H1 (cell line): ENCODE measurements at regions not wholly inside any gene's neighbourhood (a gene's known extent, or its start where the extent isn't known, plus 50 kb on each side); places are given as distances from the start of the nearest gene placed in this dataset.

ENCODE experiments used
- CTCF ChIA-PET: fragments of 300-600 bp; sonication (Branson Sonifier 250); formaldehyde crosslinking; loops from one replicate; lab custom pipeline; 2021; ENCODE audit not compliant: partially characterized antibody; lab: Charles Lee
- POLR2A ChIA-PET: fragments of 300-600 bp; sonication (Branson Sonifier 250); formaldehyde crosslinking; loops from one replicate; lab custom pipeline; 2021; ENCODE audit warnings: inconsistent platforms; ENCODE audit not compliant: partially characterized antibody; lab: Charles Lee
- DNase-seq, 2 experiments: peaks; one replicate each; pipeline versions ENCODE4 v3.0.0 to v3.0.0-alpha.2; 2010 to 2022; ENCODE audit warnings: low spot score in 2 of 2, low read depth in 1 of 2, mixed read lengths in 1 of 2
- FAIRE-seq: peaks from 2 replicates; lab custom pipeline; 2011; peaks lifted over from hg19 to GRCh38; lab: Jason Lieb, UNC
- H2AFZ ChIP-seq: 2 replicates; pipeline ENCODE4 v1.8.1; 2012; ENCODE audit warnings: low read length, inconsistent platforms
- H2AK5ac ChIP-seq: 2 replicates; pipeline ENCODE4 v1.6.1; 2013; ENCODE audit warnings: low read depth, low read length
- H2BK120ac ChIP-seq: replicated peaks from 2 replicates; pipeline ENCODE3; 2013; ENCODE audit warnings: low read depth, low read length, inconsistent platforms
- H2BK12ac ChIP-seq: 2 replicates; pipeline ENCODE4 v1.6.1; 2013; ENCODE audit warnings: low read depth, low read length
- H2BK15ac ChIP-seq: 2 replicates; pipeline ENCODE4 v1.6.1; 2013; ENCODE audit warnings: low read length
- H2BK20ac ChIP-seq: 2 replicates; pipeline ENCODE4 v1.6.1; 2013; ENCODE audit warnings: low read length
- H2BK5ac ChIP-seq: 2 replicates; pipeline ENCODE4 v1.6.1; 2013; ENCODE audit warnings: low read depth, low read length
- H3K14ac ChIP-seq: 2 replicates; pipeline ENCODE4 v1.6.1; 2013; ENCODE audit warnings: inconsistent platforms; ENCODE audit not compliant: insufficient read length
- H3K18ac ChIP-seq: 2 replicates; pipeline ENCODE4 v1.6.1; 2013; ENCODE audit warnings: low read length; ENCODE audit errors: extremely low read depth
- H3K23ac ChIP-seq: 2 replicates; pipeline ENCODE4 v1.6.1; 2013; ENCODE audit warnings: inconsistent platforms; ENCODE audit not compliant: insufficient read length
- H3K23me2 ChIP-seq: 2 replicates; pipeline ENCODE4 v1.6.1; 2013; ENCODE audit warnings: low read depth, low read length
- H3K27ac ChIP-seq: 2 replicates; pipeline ENCODE4 v1.6.1; 2011; ENCODE audit warnings: low read depth, low read length, inconsistent platforms
- H3K27me3 ChIP-seq, 4 experiments: replicated peaks in 1 of 4; 1 replicate in 1 of 4; 2 replicates in 3 of 4; pipeline versions ENCODE4 v1.6.1 to v1.8.1; 2011 to 2013; ENCODE audit warnings: low read length in 3 of 4, mild to moderate bottlenecking in 3 of 4, inconsistent platforms in 2 of 4, mixed read lengths in 2 of 4, moderate library complexity in 1 of 4; ENCODE audit not compliant: control insufficient read depth in 3 of 4, insufficient read depth in 3 of 4; ENCODE audit errors: extremely low read depth in 1 of 4
- H3K36me3 ChIP-seq, 4 experiments: 2 replicates each; pipeline versions ENCODE4 v1.6.1 to v1.8.1; 2011 to 2013; ENCODE audit warnings: mild to moderate bottlenecking in 4 of 4, low read length in 3 of 4, moderate library complexity in 2 of 4, control low read depth in 1 of 4, inconsistent platforms in 1 of 4; ENCODE audit not compliant: insufficient read depth in 4 of 4, control insufficient read depth in 2 of 4
- H3K4ac ChIP-seq: replicated peaks from 2 replicates; pipeline ENCODE3; 2013; ENCODE audit warnings: low read length, low read depth, mixed read lengths, inconsistent platforms; ENCODE audit not compliant: insufficient read length
- H3K4me1 ChIP-seq, 4 experiments: replicated peaks in 1 of 4; 1 replicate in 1 of 4; 2 replicates in 3 of 4; pipeline versions ENCODE4 v1.6.1 to v1.8.1; 2011 to 2013; ENCODE audit warnings: low read length in 3 of 4, inconsistent platforms in 2 of 4, mixed read lengths in 1 of 4; ENCODE audit not compliant: insufficient read depth in 4 of 4, control insufficient read depth in 3 of 4
- H3K4me2 ChIP-seq, 2 experiments: 2 replicates each; pipeline versions ENCODE4 v1.6.1 to v1.8.1; 2011 to 2013; ENCODE audit warnings: low read depth in 2 of 2, low read length in 2 of 2, control low read depth in 1 of 2, inconsistent platforms in 1 of 2, mild to moderate bottlenecking in 1 of 2; ENCODE audit not compliant: insufficient read depth in 1 of 2
- H3K4me3 ChIP-seq, 4 experiments: fragments of 200-600, 300-600 bp in 1 of 4; sonication (generic), shearing (Covaris generic), sonication (Bioruptor Twin) in 1 of 4; 2 replicates each; pipeline versions ENCODE4 v1.5.1 to v1.8.1; 2011 to 2016; ENCODE audit warnings: low read length in 4 of 4, low read depth in 3 of 4, control low read depth in 2 of 4, inconsistent platforms in 2 of 4, mild to moderate bottlenecking in 2 of 4, mixed read lengths in 1 of 4, moderate library complexity in 1 of 4; ENCODE audit not compliant: insufficient read depth in 2 of 4; ENCODE audit errors: extremely low read depth in 1 of 4
- H3K56ac ChIP-seq: replicated peaks from 2 replicates; pipeline ENCODE3; 2013; ENCODE audit warnings: low read depth, mild to moderate bottlenecking, mixed read lengths, low read length, inconsistent platforms; ENCODE audit not compliant: insufficient read length
- H3K79me1 ChIP-seq: 2 replicates; pipeline ENCODE4 v1.6.1; 2013; ENCODE audit warnings: low read depth, low read length, control low read depth
- H3K79me2 ChIP-seq, 2 experiments: 2 replicates each; pipeline versions ENCODE4 v1.6.1 to v1.8.1; 2012 to 2013; ENCODE audit warnings: low read length in 2 of 2, mild to moderate bottlenecking in 2 of 2, inconsistent platforms in 1 of 2; ENCODE audit not compliant: insufficient read depth in 2 of 2, control insufficient read depth in 1 of 2
- H3K9ac ChIP-seq, 4 experiments: replicated peaks in 1 of 4; 1 replicate in 1 of 4; 2 replicates in 3 of 4; pipeline versions ENCODE4 v1.6.1 to v1.8.1; 2011 to 2013; ENCODE audit warnings: low read depth in 3 of 4, low read length in 3 of 4, control low read depth in 2 of 4, mild to moderate bottlenecking in 2 of 4, moderate library complexity in 2 of 4, inconsistent platforms in 1 of 4; ENCODE audit errors: extremely low read depth in 1 of 4
- H3K9me3 ChIP-seq, 2 experiments: 2 replicates each; pipeline versions ENCODE4 v1.6.1 to v1.8.1; 2012 to 2013; ENCODE audit warnings: mild to moderate bottlenecking in 2 of 2, moderate library complexity in 2 of 2, control low read depth in 1 of 2, inconsistent platforms in 1 of 2, low read depth in 1 of 2, low read length in 1 of 2, mixed read lengths in 1 of 2; ENCODE audit not compliant: insufficient read depth in 2 of 2
- H4K20me1 ChIP-seq, 2 experiments: replicated peaks in 1 of 2; 2 replicates each; pipeline versions ENCODE3 to v1.8.1; 2011 to 2013; ENCODE audit warnings: inconsistent platforms in 2 of 2, low read length in 2 of 2, mild to moderate bottlenecking in 1 of 2; ENCODE audit not compliant: insufficient read depth in 2 of 2, control insufficient read depth in 1 of 2
- H4K5ac ChIP-seq: 2 replicates; pipeline ENCODE4 v1.6.1; 2013; ENCODE audit warnings: low read length, low read depth, mixed read lengths, inconsistent platforms; ENCODE audit not compliant: insufficient read length
- H4K8ac ChIP-seq: 2 replicates; pipeline ENCODE4 v1.8.0; 2013; ENCODE audit warnings: mild to moderate bottlenecking, moderate library complexity, low read length, inconsistent platforms; ENCODE audit not compliant: insufficient read depth; ENCODE audit errors: extremely low read depth
- H4K91ac ChIP-seq: replicated peaks from 2 replicates; pipeline ENCODE3; 2013; ENCODE audit warnings: low read length, mixed read lengths, inconsistent platforms; ENCODE audit not compliant: insufficient read length
- BCL11A ChIP-seq, 2 experiments: IDR thresholded peaks; one replicate each; pipeline ENCODE4 v1.6.1; 2011; ENCODE audit warnings: low read depth in 2 of 2, low read length in 2 of 2, mild to moderate bottlenecking in 2 of 2
- CEBPB ChIP-seq: IDR thresholded peaks from 2 replicates; pipeline ENCODE4 v1.6.1; 2012; ENCODE audit warnings: low read depth, low read length
- GABPA ChIP-seq: IDR thresholded peaks from 2 replicates; pipeline ENCODE4 v1.6.1; 2011; ENCODE audit warnings: mild to moderate bottlenecking, low read length, moderate library complexity, borderline replicate concordance; ENCODE audit not compliant: insufficient read depth
- POU5F1 ChIP-seq: IDR thresholded peaks from 2 replicates; pipeline ENCODE4 v1.6.1; 2011; ENCODE audit warnings: low read depth, mild to moderate bottlenecking, low read length, moderate library complexity
- SIRT6 ChIP-seq: IDR thresholded peaks from one replicate; pipeline ENCODE4 v1.7.1; 2012; ENCODE audit warnings: low read length, inconsistent platforms
- TAF7 ChIP-seq: optimal IDR thresholded peaks from 2 replicates; pipeline ENCODE3; 2011; ENCODE audit warnings: low read depth, mild to moderate bottlenecking, inconsistent platforms, low read length, moderate library complexity, borderline replicate concordance
- WGBS, 2 experiments: shearing (Covaris generic) in 1 of 2; methylation state at CpG; one replicate each; pipeline versions ENCODE4 v1.1.6 to v1.1.7; 2013 to 2015; ENCODE audit warnings: low lambda C conversion rate in 2 of 2, mixed read lengths in 2 of 2, inconsistent platforms in 1 of 2, low coverage in 1 of 2, missing lambda C conversion rate in 1 of 2; ENCODE audit not compliant: insufficient replicate concordance in 2 of 2, insufficient coverage in 1 of 2, insufficient read length in 1 of 2; ENCODE audit errors: extremely low coverage in 1 of 2, missing lambda C conversion rate in 1 of 2; 5-methylcytosine and 5-hydroxymethylcytosine counted together
- TF ChIP-seq, protein P1 (sequence below), 3 experiments: IDR thresholded peaks; 1 replicate in 2 of 3; 2 replicates in 1 of 3; pipeline versions ENCODE4 v1.5.1 to v1.6.1; 2011; ENCODE audit warnings: low read length in 3 of 3, mild to moderate bottlenecking in 3 of 3, inconsistent platforms in 2 of 3, low read depth in 1 of 3, moderate library complexity in 1 of 3; ENCODE audit not compliant: insufficient read depth in 1 of 3; ENCODE audit errors: control extremely low read depth in 1 of 3

- no peak overlapping the region for H4K5ac ChIP-seq
- WGBS, 2 experiments, result 94% methylated on average over 2 of the region's 2 CpGs; no CpG with 5 or more reads in 1 of the 2 experiments
- no peaks in the 10 kb centered on the region for H4K20me1 ChIP-seq
- no peak overlapping the region for H3K56ac ChIP-seq
- no peaks in the 10 kb centered on the region; a peak in 1 of 4 replicates for H3K9me3 ChIP-seq
- no peak overlapping the region for H3K4ac ChIP-seq
- H4K91ac ChIP-seq, result no peak overlapping the region
- H3K4me1 ChIP-seq, result no peaks in the 10 kb centered on the region
- H3K9ac ChIP-seq, result no peak overlapping the region
- H3K18ac ChIP-seq, result no peak overlapping the region
- no peaks in the 10 kb centered on the region for H3K36me3 ChIP-seq
- no peaks in the 10 kb centered on the region for H3K27me3 ChIP-seq
- DNase-seq (no peak), FAIRE-seq (no peak)
- no peak overlapping the region for H3K14ac ChIP-seq
- no peak overlapping the region for H2AK5ac ChIP-seq
- H3K23ac ChIP-seq, result no peak overlapping the region
- no peak overlapping the region for H2BK12ac ChIP-seq
- H3K4me2 ChIP-seq, result no peak overlapping the region
- CTCF ChIA-PET, result no interaction called here
- no peak overlapping the region for H2BK5ac ChIP-seq
- H2BK15ac ChIP-seq, result no peak overlapping the region
- no peaks in the 10 kb centered on the region for H3K79me1 ChIP-seq
- POLR2A ChIA-PET, result no interaction called here
- no peak overlapping the region for H4K8ac ChIP-seq
- H2BK20ac ChIP-seq, result no peak overlapping the region
- H2AFZ ChIP-seq, result no peak overlapping the region
- no peaks in the 10 kb centered on the region for H3K79me2 ChIP-seq
- no peak overlapping the region for H3K4me3 ChIP-seq
- H2BK120ac ChIP-seq, result no peak overlapping the region
- no peaks in the 10 kb centered on the region for H3K23me2 ChIP-seq
- no peak overlapping the region for H3K27ac ChIP-seq
- TF ChIP-seq GABPA (no peak), TAF7 (no peak), POU5F1 (no peak), CEBPB (no peak), BCL11A (IDR thresholded peaks at IDR 0.05; ENCODE audit: low read depth in 2 of 2, low read length in 2 of 2) (no peak), SIRT6 (no peak)
- TF ChIP-seq, protein P1, sequence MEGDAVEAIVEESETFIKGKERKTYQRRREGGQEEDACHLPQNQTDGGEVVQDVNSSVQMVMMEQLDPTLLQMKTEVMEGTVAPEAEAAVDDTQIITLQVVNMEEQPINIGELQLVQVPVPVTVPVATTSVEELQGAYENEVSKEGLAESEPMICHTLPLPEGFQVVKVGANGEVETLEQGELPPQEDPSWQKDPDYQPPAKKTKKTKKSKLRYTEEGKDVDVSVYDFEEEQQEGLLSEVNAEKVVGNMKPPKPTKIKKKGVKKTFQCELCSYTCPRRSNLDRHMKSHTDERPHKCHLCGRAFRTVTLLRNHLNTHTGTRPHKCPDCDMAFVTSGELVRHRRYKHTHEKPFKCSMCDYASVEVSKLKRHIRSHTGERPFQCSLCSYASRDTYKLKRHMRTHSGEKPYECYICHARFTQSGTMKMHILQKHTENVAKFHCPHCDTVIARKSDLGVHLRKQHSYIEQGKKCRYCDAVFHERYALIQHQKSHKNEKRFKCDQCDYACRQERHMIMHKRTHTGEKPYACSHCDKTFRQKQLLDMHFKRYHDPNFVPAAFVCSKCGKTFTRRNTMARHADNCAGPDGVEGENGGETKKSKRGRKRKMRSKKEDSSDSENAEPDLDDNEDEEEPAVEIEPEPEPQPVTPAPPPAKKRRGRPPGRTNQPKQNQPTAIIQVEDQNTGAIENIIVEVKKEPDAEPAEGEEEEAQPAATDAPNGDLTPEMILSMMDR (IDR thresholded peaks at IDR 0.05; ENCODE audit: control extremely low read depth in 1 of 3, insufficient read depth in 1 of 3, low read depth in 1 of 3, low read length in 3 of 3), result no peak
These were observed 828.9 kb downstream of the EPHA4 start for GRCh38 chr2:220743203-220743602.
